Glomerular visceral epithelial cell (primary cell): ENCODE measurements at regions not wholly inside any gene's neighbourhood (a gene's known extent, or its start where the extent isn't known, plus 50 kb on each side); places are given as distances from the start of the nearest gene placed in this dataset.
"Not testable (repeated sequence)": the region's sequence is repeated elsewhere in the genome, so short reads cannot be mapped to it uniquely, and the experiment has no call there.

Source experiments
- DNase-seq: peaks from one replicate; pipeline ENCODE4 v3.0.0-alpha.2; 2016; ENCODE audit errors: extremely low spot score

DNA sequence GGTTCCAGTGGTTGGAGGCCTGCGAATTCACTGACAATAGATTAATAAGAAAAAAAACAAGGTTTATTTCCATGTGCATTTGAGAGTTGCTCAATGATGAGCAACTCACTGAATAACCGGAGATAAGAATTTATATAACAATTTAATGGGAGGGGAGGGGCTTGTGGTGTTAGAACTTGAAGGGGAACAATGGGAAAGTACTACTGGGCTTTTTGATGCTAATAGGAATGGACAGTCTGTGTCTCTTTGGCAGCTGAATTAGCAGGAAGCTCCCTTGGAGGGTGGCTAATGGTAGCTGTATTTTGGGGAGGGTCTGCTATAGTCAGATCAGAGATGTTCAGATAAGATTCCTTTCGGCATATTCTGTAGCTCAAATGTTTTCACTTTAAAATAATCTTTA, 62.4 kb upstream of the GMDS start:
- DNase-seq, result no peak

DNA sequence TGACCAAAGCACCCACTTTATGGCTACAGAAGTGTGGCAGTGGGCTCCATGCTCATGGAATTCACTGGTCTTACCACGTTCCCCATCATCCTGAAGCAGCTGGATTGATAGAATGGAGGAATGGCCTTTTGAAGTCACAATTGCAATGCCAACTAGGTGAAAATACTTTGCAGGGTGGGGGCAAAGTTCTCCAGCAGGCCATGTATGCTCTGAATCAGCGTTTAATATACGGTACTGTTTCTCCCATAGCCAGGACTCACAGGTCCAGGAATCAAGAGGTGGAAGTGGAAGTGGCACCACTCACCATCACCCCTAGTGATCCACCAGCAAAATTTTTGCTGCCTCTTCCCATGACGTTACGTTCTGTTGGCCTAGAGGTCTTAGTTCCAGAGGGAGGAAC, 60.5 kb upstream of the GMDS start:
- DNase-seq, result no peak

DNA sequence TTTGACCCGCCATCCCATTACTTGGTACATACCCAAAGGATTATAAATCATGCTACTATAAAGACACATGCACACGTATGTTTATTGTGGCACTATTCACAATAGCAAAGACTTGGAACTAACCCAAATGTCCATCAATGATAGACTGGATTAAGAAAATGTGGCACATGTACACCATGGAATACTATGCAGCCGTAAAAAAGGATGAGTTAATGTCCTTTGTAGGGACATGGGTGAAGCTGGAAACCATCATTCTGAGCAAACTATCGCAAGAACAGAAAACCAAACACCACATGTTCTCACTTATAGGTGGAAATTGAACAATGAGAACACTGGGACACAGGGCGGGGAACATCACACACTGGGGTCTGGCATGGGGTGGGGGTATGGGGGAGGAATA, 57.1 kb upstream of the GMDS start:
- DNase-seq, result not testable (repeated sequence)

DNA sequence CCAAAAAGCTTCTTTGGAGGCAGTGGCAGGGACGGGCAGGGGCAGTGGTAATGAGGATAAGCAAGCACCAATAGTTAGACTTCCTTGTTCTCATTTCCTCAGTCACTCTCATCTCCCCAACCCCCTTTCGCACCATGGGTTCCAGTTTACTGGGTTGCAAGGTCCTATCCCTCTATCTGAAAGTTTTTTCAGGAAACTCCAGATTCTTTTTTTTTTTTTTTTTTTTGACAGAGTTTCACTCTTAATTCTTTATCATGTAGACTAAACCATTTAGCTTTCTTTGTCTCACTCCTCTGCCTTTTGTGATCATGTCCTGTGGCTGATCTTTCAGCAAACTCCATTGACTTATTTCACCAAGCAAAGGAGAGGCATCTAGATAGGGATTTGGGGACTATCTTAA, 51.4 kb upstream of the GMDS start:
- no peak for DNase-seq
